Body of pancreas (tissue), 4 donors: ENCODE measurements at regions not wholly inside any gene's neighbourhood (a gene's known extent, or its start where the extent isn't known, plus 50 kb on each side); places are given as distances from the start of the nearest gene placed in this dataset.
"Not testable (repeated sequence)": the region's sequence is repeated elsewhere in the genome, so short reads cannot be mapped to it uniquely, and the experiment has no call there.

Source experiments
- ATAC-seq: fragments of 150-250 bp; one replicate; pipeline ENCODE4 v1.9.1; 2016
- DNase-seq, 4 donors: peaks; one replicate each; pipeline ENCODE4 v3.0.0-alpha.2; 2019
- H3K27ac ChIP-seq, 4 donors: fragments of 200-600 bp; sonication (generic); 1 replicate in 3 of 4; 2 replicates in 1 of 4; pipeline versions ENCODE4 v1.5.1 to v1.6.1; 2016 to 2019; ENCODE audit warnings: mild to moderate bottlenecking in 1 of 4, mixed read lengths in 1 of 4, moderate library complexity in 1 of 4
- H3K27me3 ChIP-seq, 2 donors: fragments of 200-600 bp; sonication (generic); one replicate each; pipeline ENCODE4 v1.6.0; 2016; ENCODE audit warnings: mild to moderate bottlenecking in 1 of 2
- H3K36me3 ChIP-seq, 2 donors: fragments of 200-600 bp; sonication (generic); replicated peaks in 1 of 2; 2 replicates each; pipeline ENCODE4 v1.5.1; 2016; ENCODE audit warnings: low read depth in 2 of 2; ENCODE audit not compliant: insufficient read depth in 1 of 2
- H3K4me1 ChIP-seq: fragments of 200-600 bp; sonication (generic); one replicate; pipeline ENCODE4 v1.6.0; 2016
- H3K4me3 ChIP-seq, 2 donors: fragments of 200-600 bp; sonication (generic); 1 replicate in 1 of 2; 2 replicates in 1 of 2; pipeline ENCODE4 v1.5.1; 2016 to 2019
- H3K9me3 ChIP-seq, 3 donors: fragments of 200-600 bp; sonication (generic); 1 replicate in 2 of 3; 2 replicates in 1 of 3; pipeline ENCODE4 v1.5.1; 2016
- POLR2A ChIP-seq, 3 donors: fragments of 450-650 bp; IDR thresholded peaks; one replicate each; pipeline ENCODE4 v1.6.1; 2016; ENCODE audit warnings: antibody characterized with exemption in 3 of 3, mild to moderate bottlenecking in 2 of 3
- WGBS, 2 donors: methylation state at CpG; one replicate each; pipeline ENCODE4 v1.1.5; 2017; 5-methylcytosine and 5-hydroxymethylcytosine counted together
- intact Hi-C: fragments of 100-400 bp; cut with DNase I; formaldehyde crosslinking; loops from one replicate; pipeline ENCODE4 v1.15.1; 2023
- TF ChIP-seq, protein P1 (sequence below), 7 experiments: fragments of 450-650 bp in 4 of 7; fragments of 200-600 bp in 3 of 7; sonication (generic) in 3 of 7; IDR thresholded peaks; one replicate each; pipeline ENCODE4 v1.5.1; 2016 to 2019; ENCODE audit warnings: antibody characterized with exemption in 7 of 7

GRCh38 chrY:12393190-12393589 lies 307.8 kb upstream of the USP9Y start:
- H3K9me3 ChIP-seq: no peaks in the 10 kb centered on the region
- intact Hi-C loops: no loop called here
- H3K4me1 ChIP-seq: peaks cover 40% of the 10 kb centered on the region
- ATAC-seq: no peak
- no peaks in the 10 kb centered on the region for H3K36me3 ChIP-seq
- H3K27ac ChIP-seq: peak overlapping the region in 2 of 4 donors; percentile 50 to 73
- 53 to 67% methylated on average over 8 of the region's 8 CpGs for WGBS, 2 donors
- H3K27me3 ChIP-seq: no peaks in the 10 kb centered on the region
- no peak for TF ChIP-seq POLR2A (IDR thresholded peaks at IDR 0.05)
- TF ChIP-seq, protein P1, sequence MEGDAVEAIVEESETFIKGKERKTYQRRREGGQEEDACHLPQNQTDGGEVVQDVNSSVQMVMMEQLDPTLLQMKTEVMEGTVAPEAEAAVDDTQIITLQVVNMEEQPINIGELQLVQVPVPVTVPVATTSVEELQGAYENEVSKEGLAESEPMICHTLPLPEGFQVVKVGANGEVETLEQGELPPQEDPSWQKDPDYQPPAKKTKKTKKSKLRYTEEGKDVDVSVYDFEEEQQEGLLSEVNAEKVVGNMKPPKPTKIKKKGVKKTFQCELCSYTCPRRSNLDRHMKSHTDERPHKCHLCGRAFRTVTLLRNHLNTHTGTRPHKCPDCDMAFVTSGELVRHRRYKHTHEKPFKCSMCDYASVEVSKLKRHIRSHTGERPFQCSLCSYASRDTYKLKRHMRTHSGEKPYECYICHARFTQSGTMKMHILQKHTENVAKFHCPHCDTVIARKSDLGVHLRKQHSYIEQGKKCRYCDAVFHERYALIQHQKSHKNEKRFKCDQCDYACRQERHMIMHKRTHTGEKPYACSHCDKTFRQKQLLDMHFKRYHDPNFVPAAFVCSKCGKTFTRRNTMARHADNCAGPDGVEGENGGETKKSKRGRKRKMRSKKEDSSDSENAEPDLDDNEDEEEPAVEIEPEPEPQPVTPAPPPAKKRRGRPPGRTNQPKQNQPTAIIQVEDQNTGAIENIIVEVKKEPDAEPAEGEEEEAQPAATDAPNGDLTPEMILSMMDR (IDR thresholded peaks at IDR 0.05): no peak
- no peak for DNase-seq
- no peak overlapping the region for H3K4me3 ChIP-seq

GRCh38 chrY:12395381-12396120 lies 305.5 kb upstream of the USP9Y start:
- ATAC-seq, H3K36me3 ChIP-seq, DNase-seq, H3K9me3 ChIP-seq, H3K27me3 ChIP-seq, intact Hi-C loops, H3K27ac ChIP-seq, H3K4me3 ChIP-seq: not testable (repeated sequence)
- TF ChIP-seq, protein P1 (IDR thresholded peaks at IDR 0.05): peak in 1 of 7 experiments; percentile 7
- 46 to 59% methylated on average over 5 of the region's 5 CpGs for WGBS, 2 donors
- H3K4me1 ChIP-seq: peaks cover 35% of the 10 kb centered on the region

- no peak for ATAC-seq
- intact Hi-C loops: no loop called here
Measured at GRCh38 chrY:12403916-12404315, 297.1 kb upstream of the USP9Y start.

GRCh38 chrY:12408236-12408635 lies 292.8 kb upstream of the USP9Y start:
- DNase-seq (no peak), ATAC-seq (no peak)
- Histone ChIP-seq H3K27me3 (no peaks in the 10 kb centered on the region), H3K27ac (no peak overlapping the region), H3K4me3 (no peak overlapping the region), H3K36me3 (no peaks in the 10 kb centered on the region), H3K9me3 (no peaks in the 10 kb centered on the region), H3K4me1 (no peaks in the 10 kb centered on the region)
- intact Hi-C loops: no loop called here
- WGBS, 2 donors: 53 to 83% methylated on average over 2 to 3 of the region's 3 CpGs
- TF ChIP-seq, protein P1 (IDR thresholded peaks at IDR 0.05): no peak
- no peak for TF ChIP-seq POLR2A (IDR thresholded peaks at IDR 0.05)

More at GRCh38 chrY:12403916-12404315, 297.1 kb upstream of the USP9Y start:
- Histone ChIP-seq H3K27me3 (no peaks in the 10 kb centered on the region), H3K36me3 (no peaks in the 10 kb centered on the region), H3K4me1 (no peaks in the 10 kb centered on the region), H3K4me3 (no peak overlapping the region), H3K27ac (no peak overlapping the region), H3K9me3 (no peaks in the 10 kb centered on the region)
- no peak for TF ChIP-seq POLR2A (IDR thresholded peaks at IDR 0.05)
- TF ChIP-seq, protein P1 (IDR thresholded peaks at IDR 0.05): no peak
- no peak for DNase-seq
- WGBS, 2 donors: 72 to 77% methylated on average over 3 of the region's 3 CpGs

DNA sequence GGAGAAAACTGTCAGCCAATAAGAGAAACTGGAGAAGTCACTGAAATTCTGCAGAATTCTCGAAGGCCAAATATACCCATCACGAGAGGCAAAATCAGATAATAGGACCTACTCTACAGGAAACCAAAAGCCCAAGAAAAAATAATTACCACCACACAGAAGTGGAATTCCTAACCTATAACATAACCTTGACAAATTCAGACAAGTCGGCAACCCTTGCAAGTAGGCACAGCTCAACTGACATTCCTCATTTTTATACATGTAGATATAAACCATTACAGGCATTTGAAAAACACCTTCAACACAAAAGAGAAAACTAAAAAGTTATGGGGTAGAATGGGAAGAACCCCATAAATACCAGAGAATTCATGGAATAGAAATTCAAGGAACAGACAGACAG lies 290.3 kb upstream of the USP9Y start:
- no peak for DNase-seq
- H3K4me3 ChIP-seq: no peak overlapping the region
- H3K27ac ChIP-seq: no peak overlapping the region
- TF ChIP-seq POLR2A (IDR thresholded peaks at IDR 0.05): no peak
- TF ChIP-seq, protein P1 (IDR thresholded peaks at IDR 0.05): no peak
- no peak for ATAC-seq
- intact Hi-C loops: no loop called here
- WGBS, 2 donors: 60 to 73% methylated on average over 3 of the region's 3 CpGs
- H3K27me3 ChIP-seq: no peaks in the 10 kb centered on the region
- no peaks in the 10 kb centered on the region for H3K9me3 ChIP-seq
- no peaks in the 10 kb centered on the region for H3K4me1 ChIP-seq
- no peaks in the 10 kb centered on the region for H3K36me3 ChIP-seq
